Uterus (tissue), 3 donors: ENCODE measurements at regions not wholly inside any gene's neighbourhood (a gene's known extent, or its start where the extent isn't known, plus 50 kb on each side); places are given as distances from the start of the nearest gene placed in this dataset.

Source experiments
- DNase-seq, 2 donors: peaks; one replicate each; pipeline ENCODE4 v3.0.0-alpha.2; 2019 to 2020
- H3K27ac ChIP-seq, 2 donors: fragments of 200-600 bp; sonication (generic); 1 replicate in 1 of 2; 2 replicates in 1 of 2; pipeline ENCODE4 v1.5.1; 2016 to 2018
- H3K27me3 ChIP-seq, 2 donors: fragments of 200-600 bp; sonication (generic); one replicate each; pipeline ENCODE4 v1.5.1; 2018 to 2019; ENCODE audit warnings: control low read depth in 1 of 2
- H3K36me3 ChIP-seq, 2 donors: fragments of 200-600 bp; sonication (generic); one replicate each; pipeline ENCODE4 v1.5.1; 2019; ENCODE audit warnings: control low read depth in 1 of 2
- H3K4me1 ChIP-seq, 2 donors: fragments of 200-600 bp; sonication (generic); one replicate each; pipeline ENCODE4 v1.5.1; 2018 to 2019; ENCODE audit warnings: control low read depth in 1 of 2
- H3K4me3 ChIP-seq, 2 donors: fragments of 200-600 bp; sonication (generic); 1 replicate in 1 of 2; 2 replicates in 1 of 2; pipeline ENCODE4 v1.5.1; 2018 to 2019; ENCODE audit warnings: mild to moderate bottlenecking in 1 of 2
- H3K9me3 ChIP-seq, 2 donors: fragments of 200-600 bp; sonication (generic); one replicate each; pipeline ENCODE4 v1.5.1; 2019; ENCODE audit warnings: control low read depth in 1 of 2
- CTCF ChIP-seq, 4 experiments: fragments of 200-600 bp in 2 of 4; fragments of 450-650 bp in 2 of 4; sonication (generic) in 2 of 4; IDR thresholded peaks; one replicate each; pipeline ENCODE4 v1.5.1; 2016 to 2019; ENCODE audit warnings: antibody characterized with exemption in 4 of 4, mild to moderate bottlenecking in 2 of 4, moderate library complexity in 1 of 4
- POLR2A ChIP-seq, 2 donors: fragments of 450-650 bp; IDR thresholded peaks; one replicate each; pipeline ENCODE4 v1.6.1; 2016; ENCODE audit warnings: antibody characterized with exemption in 2 of 2, mild to moderate bottlenecking in 1 of 2, moderate library complexity in 1 of 2
- intact Hi-C: fragments of 100-400 bp; cut with DNase I; formaldehyde crosslinking; loops from one replicate; pipeline ENCODE4 v1.15.1; 2023; ENCODE audit warnings: low total_unique reads
- donor health status: DM: yes; HTN: yes; CAD: no.

DNA sequence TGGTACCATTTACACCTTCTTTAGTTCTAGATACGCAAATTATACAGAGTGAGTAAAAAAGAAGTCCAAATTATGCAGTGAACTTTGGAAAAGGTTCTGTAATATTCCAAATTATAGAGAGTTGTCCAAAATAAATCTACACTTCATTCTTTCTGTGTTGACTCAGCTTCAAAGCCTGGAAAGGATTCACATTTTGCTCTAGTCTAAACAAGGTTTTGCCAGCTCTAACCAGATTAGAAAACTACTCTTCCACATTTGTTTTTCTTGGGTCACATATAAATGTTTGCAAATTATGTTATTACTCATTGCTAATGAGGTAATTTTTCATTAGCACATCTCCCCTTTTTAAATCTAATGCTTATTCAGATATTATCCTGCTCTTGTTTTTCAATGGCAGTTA is 1562.4 kb upstream of the SEL1L start:
- H3K4me1 ChIP-seq = no peaks in the 10 kb centered on the region
- H3K27ac ChIP-seq = no peak overlapping the region
- TF ChIP-seq POLR2A (IDR thresholded peaks at IDR 0.05) (no peak), CTCF (IDR thresholded peaks at IDR 0.05) (no peak)
- intact Hi-C loops = no loop called here
- H3K9me3 ChIP-seq = no peaks in the 10 kb centered on the region
- H3K4me3 ChIP-seq = no peak overlapping the region
- no peaks in the 10 kb centered on the region for H3K27me3 ChIP-seq
- DNase-seq = no peak
- no peaks in the 10 kb centered on the region for H3K36me3 ChIP-seq

DNA sequence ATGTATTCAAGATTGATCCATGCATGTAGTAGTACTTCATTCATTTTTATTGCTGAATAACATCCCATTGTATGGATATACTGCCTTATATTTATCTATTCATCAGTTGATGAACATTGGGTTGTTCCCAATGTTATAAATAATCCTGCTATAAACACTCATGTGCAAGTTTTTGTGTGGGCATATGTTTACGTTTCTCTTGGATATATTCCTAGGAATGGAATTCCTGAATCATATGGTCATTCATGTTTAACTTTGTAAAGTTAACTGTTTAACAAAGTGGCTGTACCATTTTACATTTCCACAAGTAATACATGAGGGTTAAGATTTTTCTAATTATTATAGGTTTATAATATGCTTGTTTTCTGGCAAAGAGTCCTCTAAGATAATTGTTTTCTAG is 1568.2 kb upstream of the SEL1L start:
- intact Hi-C loops = no loop called here
- TF ChIP-seq CTCF (IDR thresholded peaks at IDR 0.05) = no peak
- no peak for TF ChIP-seq POLR2A (IDR thresholded peaks at IDR 0.05)
- no peak for DNase-seq
- Histone ChIP-seq H3K27ac (no peak overlapping the region), H3K4me1 (no peaks in the 10 kb centered on the region), H3K4me3 (no peak overlapping the region), H3K36me3 (no peaks in the 10 kb centered on the region), H3K27me3 (no peaks in the 10 kb centered on the region), H3K9me3 (no peaks in the 10 kb centered on the region)

DNA sequence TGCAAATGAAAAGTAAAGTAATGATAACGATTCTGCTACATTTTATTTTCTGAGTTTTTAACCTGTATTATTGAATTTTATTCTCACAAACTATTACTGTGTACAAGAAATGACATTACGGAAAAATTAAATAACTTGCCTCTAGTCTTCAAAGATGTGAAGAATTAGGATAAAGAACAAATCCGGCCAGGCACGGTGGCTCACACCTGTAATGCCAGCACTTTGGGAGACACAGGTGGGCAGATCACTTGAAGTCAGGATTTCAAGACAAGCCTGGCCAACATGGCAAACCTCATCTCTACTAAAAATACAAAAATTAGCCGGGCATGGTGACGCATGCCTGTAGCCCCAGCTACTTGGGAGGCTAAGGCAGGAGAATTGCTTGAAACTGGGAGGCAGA is 1584.4 kb upstream of the SEL1L start:
- H3K9me3 ChIP-seq = no peaks in the 10 kb centered on the region
- DNase-seq = no peak
- intact Hi-C loops = no loop called here
- H3K4me3 ChIP-seq = no peak overlapping the region
- no peaks in the 10 kb centered on the region for H3K36me3 ChIP-seq
- no peaks in the 10 kb centered on the region for H3K27me3 ChIP-seq
- H3K27ac ChIP-seq = no peak overlapping the region
- no peaks in the 10 kb centered on the region for H3K4me1 ChIP-seq
- no peak for TF ChIP-seq CTCF (IDR thresholded peaks at IDR 0.05)
- no peak for TF ChIP-seq POLR2A (IDR thresholded peaks at IDR 0.05)

GRCh38 chr14:83120187-83120586 is 1586.5 kb upstream of the SEL1L start:
- Histone ChIP-seq H3K36me3 (no peaks in the 10 kb centered on the region), H3K27me3 (no peaks in the 10 kb centered on the region), H3K4me3 (no peak overlapping the region), H3K4me1 (no peaks in the 10 kb centered on the region), H3K9me3 (no peaks in the 10 kb centered on the region), H3K27ac (no peak overlapping the region)
- DNase-seq = no peak
- TF ChIP-seq CTCF (IDR thresholded peaks at IDR 0.05) (no peak), POLR2A (IDR thresholded peaks at IDR 0.05) (no peak)
- intact Hi-C loops = no loop called here

DNA sequence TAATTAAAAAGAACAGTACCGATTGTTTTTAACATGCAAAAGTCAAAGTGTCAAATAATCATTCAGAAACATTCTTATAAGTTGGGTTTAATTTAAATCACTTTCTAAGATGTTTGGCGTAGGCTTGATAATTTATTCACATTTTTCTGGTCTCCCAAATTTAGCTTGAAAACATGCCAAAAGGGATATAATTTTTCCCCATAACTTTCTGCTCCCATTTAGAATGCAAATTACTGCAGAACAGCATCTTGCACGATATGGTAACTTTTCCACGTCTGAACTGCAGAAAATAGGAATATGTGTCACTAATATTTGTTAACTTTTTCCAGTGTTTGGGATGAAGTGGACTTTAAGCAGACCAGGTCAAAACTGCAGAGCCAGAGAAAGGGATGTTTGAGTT is 1592.4 kb upstream of the SEL1L start:
- TF ChIP-seq POLR2A (IDR thresholded peaks at IDR 0.05) (no peak), CTCF (IDR thresholded peaks at IDR 0.05) (no peak)
- Histone ChIP-seq H3K27me3 (no peaks in the 10 kb centered on the region), H3K4me1 (no peaks in the 10 kb centered on the region), H3K36me3 (no peaks in the 10 kb centered on the region), H3K9me3 (no peaks in the 10 kb centered on the region), H3K4me3 (no peak overlapping the region), H3K27ac (no peak overlapping the region)
- DNase-seq = no peak
- intact Hi-C loops = no loop called here
